HG02759 (cell line): ENCODE measurements at regions not wholly inside any gene's neighbourhood (a gene's known extent, or its start where the extent isn't known, plus 50 kb on each side); places are given as distances from the start of the nearest gene placed in this dataset.

Experiments used
- ATAC-seq: cut with Tn5 transposase; IDR thresholded peaks from one replicate; pipeline ENCODE4 v1.9.1; 2021; ENCODE audit warnings: mild to moderate bottlenecking, moderate library complexity; ENCODE audit not compliant: unreplicated experiment

DNA sequence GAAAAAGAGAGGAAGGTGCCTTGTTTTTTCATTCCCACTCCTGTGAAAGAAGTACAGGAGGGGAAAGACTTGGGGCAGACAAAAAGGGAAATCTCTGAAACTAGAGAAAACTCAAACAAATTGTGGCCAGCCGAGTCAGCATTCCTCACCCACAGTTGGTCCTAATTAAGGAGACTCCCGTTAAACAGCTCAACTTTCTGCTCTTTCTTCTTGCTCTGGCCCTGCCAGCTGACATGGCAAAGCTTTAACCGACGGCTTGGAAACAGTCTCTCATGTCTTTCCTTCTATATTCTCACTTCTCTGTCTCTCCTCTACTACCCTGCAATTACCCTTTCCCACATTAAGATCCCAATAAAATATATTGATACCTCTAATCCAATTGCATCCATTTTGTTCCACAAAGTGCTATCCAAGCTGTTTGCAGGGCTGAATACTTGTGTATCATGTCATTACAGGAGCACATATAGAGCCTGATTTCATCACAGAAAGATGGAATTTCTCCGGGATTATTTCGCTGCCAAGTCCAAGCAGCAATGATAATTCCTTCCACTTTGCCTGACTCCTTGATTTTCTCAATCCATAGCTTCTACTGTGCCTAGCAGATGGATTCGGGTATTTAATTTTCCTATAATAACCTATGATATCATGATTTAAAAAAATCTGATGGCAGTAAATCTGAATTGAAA is 65.4 kb upstream of the IPO9 start:
- no peak for ATAC-seq

DNA sequence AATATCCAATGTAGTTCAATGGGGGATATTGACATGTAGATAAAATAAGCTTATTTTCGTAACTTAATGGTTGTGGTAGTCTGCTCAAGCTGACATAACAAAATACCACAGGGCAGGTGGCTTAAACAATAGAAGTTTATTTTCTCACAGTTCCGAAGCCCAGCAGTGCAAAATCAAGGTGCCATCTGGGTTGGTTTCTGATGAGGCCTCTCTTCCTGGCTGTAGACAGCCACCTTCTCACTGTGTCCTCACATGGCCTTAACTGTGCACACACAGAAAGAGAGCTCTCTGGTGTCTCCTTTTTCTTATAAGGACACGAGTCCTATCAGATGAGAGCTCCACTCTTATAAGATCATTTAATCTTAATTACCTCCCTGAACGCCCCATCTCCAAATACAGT is 64.8 kb upstream of the IPO9 start:
- no peak for ATAC-seq

DNA sequence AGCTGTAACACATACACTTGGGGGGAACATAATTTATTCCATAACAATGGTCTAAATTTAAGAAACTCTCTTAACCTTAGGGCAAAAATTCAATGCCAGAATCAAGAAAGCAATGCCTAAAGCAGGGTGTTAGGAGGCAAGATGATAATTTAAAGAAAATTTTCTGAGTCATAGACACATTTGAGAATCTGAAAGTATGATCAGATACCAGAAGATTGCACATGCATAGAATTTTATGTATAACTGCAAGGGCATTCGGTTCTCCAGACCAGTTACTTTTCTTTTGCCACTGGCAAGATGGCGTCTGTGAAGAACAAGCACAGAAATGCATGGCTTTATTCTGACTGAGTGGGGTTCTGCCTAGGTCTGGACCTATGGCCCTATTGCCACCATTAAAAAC is 64.4 kb upstream of the IPO9 start:
- ATAC-seq = no peak

DNA sequence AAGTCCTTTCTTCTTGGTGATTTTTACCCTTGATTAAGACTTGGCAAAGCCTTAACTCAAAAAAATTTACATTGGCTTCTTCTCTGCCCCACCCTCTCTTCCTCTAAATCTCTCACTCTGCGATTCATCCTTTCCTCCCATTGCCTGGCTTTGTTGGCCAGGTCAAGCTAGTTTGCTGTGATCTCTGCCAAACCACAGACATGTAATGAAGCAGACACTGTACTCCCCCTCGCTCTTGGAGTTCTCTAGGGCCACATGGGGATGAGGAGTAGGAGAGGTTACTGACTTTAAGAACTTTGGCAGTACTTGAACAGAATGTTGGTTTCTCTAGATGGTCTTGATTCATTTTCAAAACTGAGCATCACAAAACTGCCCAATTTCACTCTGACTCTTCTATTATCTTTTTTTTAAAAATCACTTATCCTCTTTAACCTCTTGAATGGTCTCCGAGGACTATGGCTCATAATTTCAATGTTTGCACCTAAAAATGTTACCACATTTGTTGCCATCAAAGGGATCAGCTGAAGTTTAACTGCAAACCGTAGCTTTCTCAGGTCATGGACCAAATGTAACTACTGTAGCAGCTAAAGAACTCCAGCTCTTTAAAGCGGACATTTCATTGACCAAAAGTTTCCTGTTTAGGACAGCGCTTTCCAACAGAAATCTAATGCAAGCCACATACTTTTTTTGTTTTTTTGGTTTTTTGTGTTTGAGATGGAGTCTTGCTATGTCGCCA is 62.7 kb upstream of the IPO9 start:
- ATAC-seq = no peak

DNA sequence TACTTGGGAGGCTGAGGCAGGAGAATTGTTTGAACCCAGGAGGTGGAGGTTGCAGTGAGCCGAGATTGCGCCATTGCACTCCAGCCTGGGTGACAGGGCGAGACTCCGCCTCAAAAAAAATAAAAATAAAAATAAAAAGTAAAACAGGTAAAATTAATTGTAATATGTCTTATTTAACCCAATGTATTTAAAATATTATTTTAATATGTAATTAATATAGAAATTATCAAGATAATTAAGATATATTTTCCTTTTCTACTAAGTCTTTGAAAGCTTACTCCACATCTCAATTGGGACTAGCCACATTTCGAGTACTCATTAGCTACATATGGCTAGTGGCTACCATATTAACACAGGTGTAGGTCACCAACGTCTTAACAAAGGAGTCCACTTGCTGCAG is 61.6 kb upstream of the IPO9 start:
- ATAC-seq = no peak

DNA sequence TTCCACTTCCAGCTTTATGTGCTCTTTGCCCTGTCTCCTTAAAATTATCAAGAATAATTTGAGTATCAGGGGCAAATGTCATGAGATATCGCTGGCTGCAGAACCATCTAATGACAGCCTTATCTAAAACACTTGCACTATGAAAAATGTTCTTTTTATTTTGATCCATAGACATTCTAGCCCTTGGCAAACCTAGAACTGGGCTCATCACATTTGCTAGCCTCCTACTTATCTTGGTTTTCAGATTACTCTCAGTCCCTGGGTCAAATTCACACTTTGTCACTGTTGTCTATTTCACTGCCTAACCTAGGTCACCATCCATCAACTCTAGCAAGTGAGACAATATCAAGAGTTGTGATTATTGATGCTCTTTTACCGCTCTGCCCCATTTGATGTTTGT is 59.9 kb upstream of the IPO9 start:
- no peak for ATAC-seq

DNA sequence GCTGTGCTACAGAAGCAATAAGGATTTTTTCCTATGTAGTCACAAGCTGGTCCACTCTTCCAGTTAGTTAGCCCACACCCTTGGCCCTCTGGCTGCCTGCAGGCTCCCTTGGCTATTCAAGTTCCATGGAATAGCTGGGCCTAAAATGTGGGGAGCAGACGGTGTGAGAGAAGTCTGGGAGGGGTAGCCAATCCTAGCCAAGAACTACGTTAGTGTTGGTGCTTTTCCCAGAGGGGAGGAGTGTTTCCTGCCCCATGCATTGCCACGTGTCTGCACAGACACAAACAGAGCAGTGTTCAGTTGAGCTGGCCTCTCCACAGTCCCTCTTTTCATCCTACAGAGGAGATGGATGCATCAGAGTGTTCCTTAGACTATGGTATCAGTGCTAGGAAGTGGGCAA is 59.0 kb upstream of the IPO9 start:
- no peak for ATAC-seq

DNA sequence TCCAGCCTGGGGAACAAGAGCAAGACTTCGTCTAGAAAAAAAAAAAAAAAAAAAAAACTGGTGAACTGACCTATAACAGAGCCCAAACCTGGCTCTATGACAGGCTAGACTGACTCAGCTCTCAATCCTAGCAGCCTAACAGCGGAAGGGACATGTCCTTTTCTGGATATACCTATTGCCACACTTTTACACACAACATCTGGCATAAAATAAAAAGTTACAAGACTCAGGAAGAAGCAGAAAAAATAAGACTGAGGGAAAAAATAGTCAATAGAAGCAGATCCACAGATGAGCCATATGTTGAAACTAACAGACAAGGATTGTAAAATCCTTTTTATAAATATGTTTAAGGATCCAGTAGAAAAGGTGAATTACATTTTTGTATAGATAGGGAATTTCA is 57.5 kb upstream of the IPO9 start:
- ATAC-seq = no peak

DNA sequence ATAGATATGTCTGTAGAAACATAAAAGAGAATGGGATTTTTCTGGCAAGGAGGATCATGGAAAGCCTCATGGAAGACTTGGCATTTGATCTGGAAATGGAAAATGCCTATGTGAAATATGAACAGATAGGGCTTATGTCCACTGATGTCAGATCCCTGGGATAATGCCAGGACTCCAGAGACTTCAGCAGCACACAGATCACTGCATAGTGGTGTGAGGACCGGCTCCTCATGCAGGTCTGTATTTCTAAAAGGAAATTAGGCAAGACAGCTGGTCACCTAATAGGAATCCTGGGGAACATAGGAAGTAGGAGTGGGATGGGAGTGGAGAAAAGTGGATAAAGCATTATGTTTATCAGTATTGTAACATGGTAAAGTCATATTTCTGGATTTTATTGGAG is 56.8 kb upstream of the IPO9 start:
- no peak for ATAC-seq

DNA sequence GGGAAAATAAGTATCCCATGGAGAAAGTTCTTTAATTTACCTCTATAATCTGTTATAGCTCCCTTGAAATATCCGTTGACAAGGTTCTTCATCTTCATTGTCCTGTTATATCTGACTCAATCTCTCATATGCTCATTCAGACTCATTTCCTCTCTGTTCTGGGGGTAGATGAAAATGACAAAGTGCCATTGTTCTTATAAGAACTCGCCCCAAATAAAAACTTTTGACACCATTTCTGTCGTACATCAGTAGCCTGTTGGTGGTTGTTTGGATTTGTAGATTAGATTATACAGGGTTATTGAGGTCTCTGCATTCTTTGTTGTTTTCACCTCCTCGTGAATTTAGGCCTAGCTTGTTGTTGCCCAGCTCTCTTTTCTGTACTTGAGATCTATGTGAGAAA is 55.2 kb upstream of the IPO9 start:
- ATAC-seq = no peak

DNA sequence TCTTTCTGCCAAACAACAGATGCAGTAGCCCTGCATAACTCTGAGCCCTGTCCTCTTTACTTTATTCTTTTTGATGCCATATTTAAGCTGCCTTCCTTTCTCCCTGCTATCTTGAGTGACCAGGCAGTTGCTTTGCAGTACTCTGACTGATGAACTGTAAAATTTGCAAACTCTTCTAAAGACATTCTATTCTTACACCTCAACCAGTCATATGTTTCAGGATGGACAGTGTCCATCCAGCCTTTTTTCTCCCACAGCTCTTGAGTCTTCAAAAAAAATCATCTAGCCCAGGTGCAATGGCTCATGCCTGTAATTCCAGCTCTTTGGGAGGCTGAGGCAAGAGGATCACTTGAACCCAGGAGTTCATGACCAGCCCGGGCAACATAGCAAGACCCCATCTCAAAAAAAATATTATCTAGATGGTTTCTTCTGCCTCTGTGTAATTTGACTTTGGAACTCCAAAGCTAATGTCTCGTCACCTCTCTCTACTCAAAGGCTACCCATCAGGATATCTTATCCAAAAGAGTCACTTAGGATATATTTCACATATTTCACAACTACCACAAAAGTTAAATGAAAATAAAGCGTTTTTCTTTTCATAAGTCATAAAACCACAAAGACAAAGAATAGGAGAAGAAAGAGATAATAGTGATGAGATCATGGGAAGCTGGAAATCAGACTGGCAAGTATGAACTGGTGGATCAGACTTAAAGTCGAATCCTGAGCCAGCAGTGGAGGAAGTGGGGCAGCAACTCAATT is 54.6 kb upstream of the IPO9 start:
- no peak for ATAC-seq

DNA sequence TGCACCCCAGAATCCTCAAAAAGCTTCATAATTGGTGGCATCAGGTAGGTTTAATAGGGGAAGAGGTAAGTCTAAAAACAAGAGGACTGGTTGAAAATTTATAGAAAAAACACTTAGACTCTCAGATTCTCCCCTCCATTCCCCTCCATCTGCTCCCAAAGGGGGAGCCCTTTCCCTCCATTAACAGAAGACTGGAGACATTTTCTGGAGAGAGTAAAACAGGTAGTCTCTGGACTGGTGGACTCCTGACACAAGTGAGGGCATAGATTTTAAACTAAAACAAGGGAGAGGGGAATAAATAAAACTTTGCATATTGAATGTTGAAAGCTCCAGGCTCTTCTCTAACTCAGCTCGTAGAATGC is 54.0 kb upstream of the IPO9 start:
- ATAC-seq = no peak

DNA sequence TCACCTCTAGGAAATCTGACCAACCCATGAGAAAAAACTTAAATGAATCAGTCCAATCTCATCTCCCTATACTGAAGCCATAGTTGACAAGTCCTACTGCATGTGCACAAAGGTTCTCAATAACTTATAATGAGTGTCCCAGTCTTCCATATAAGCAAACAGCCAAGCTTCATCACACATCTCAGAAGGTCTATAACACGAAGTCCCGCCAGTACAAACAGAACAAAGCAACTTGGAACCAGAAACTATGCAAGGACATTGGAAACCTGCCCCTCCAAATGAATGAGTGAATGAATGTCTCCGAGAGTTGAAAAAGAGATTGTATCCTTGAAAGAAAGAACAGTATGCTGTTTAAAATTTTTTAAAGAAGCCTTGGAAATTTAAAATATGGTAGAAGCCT is 53.6 kb upstream of the IPO9 start:
- ATAC-seq = no peak

DNA sequence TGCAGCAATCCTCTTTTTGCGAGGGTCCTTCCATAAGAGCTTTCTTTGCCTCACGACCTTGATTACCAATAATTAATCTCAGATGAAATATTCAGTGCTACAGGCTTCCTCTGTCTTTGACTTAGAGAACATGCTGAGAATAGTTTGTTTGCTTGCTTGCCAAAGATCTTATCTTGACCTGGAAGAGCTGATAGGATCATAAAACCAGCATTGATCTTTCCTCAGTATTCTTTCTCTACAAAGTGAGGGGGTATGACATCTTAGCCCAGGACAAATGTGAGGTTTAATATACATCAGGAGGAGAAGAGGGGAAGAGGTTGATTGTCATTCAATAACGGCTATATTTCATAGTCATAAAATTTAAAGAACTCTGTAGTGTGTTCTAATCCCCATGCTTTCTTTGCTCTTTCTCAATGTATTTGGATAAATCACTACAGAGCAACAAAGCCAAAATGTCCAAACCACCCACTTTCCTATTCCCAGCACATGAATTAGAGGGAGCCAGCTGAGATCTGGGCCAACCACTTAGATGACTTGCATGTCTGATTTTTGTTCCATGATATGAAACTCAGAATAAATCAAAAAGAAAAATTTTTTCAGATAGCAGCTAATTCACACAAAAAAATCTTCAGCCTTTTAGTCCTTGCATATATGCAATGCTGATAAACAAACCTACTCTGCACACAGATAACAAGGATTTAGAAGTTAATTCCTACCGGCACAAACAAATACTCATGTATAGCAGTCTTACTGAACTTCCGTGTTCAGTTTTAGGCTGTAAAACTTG is 50.5 kb upstream of the IPO9 start:
- no peak for ATAC-seq
